Transverse colon (tissue), 4 donors: ENCODE measurements at regions not wholly inside any gene's neighbourhood (a gene's known extent, or its start where the extent isn't known, plus 50 kb on each side); places are given as distances from the start of the nearest gene placed in this dataset.

ENCODE experiments used
- DNase-seq: peaks from one replicate; pipeline ENCODE4 v3.0.0-alpha.2; 2019
- H3K27ac ChIP-seq, 4 donors: fragments of 200-600 bp; sonication (generic); 2 replicates each; pipeline ENCODE4 v1.5.1; 2016 to 2018; ENCODE audit warnings: inconsistent platforms in 4 of 4
- H3K27me3 ChIP-seq: fragments of 200-600 bp; sonication (generic); 2 replicates; pipeline ENCODE4 v1.5.1; 2017; ENCODE audit warnings: inconsistent platforms
- H3K36me3 ChIP-seq, 4 donors: fragments of 200-600 bp; sonication (generic); 2 replicates each; pipeline ENCODE4 v1.5.1; 2017 to 2019; ENCODE audit warnings: inconsistent platforms in 4 of 4
- H3K4me1 ChIP-seq, 4 donors: fragments of 200-600 bp; sonication (generic); 2 replicates each; pipeline ENCODE4 v1.5.1; 2017 to 2020; ENCODE audit warnings: inconsistent platforms in 4 of 4
- H3K4me3 ChIP-seq, 4 donors: fragments of 200-600 bp; sonication (generic); 1 replicate in 1 of 4; 2 replicates in 3 of 4; pipeline versions ENCODE4 v1.5.1 to v1.6.1; 2017 to 2019; ENCODE audit warnings: inconsistent platforms in 4 of 4
- H3K9me3 ChIP-seq, 2 donors: fragments of 200-600 bp; sonication (generic); 2 replicates each; pipeline ENCODE4 v1.5.1; 2017 to 2019; ENCODE audit warnings: inconsistent platforms in 2 of 2
- EP300 ChIP-seq: sonication (generic); formaldehyde crosslinking; IDR thresholded peaks from one replicate; pipeline ENCODE4 v1.6.1; 2017; ENCODE audit warnings: antibody characterized with exemption, low read depth
- POLR2A ChIP-seq: fragments of 450-650 bp; IDR thresholded peaks from one replicate; pipeline ENCODE4 v1.6.1; 2016; ENCODE audit warnings: antibody characterized with exemption, mild to moderate bottlenecking, moderate library complexity
- POLR2AphosphoS5 ChIP-seq, 3 donors: sonication (generic); formaldehyde crosslinking; IDR thresholded peaks; one replicate each; pipeline ENCODE4 v1.6.1; 2016; ENCODE audit warnings: antibody characterized with exemption in 3 of 3
- WGBS, 2 donors: methylation state at CpG; one replicate each; pipeline ENCODE4 v1.1.5; 2018; ENCODE audit warnings: low coverage in 1 of 2; 5-methylcytosine and 5-hydroxymethylcytosine counted together
- in situ Hi-C, 4 donors: fragments of 200-750 bp; cut with MboI; loops; one replicate each; pipeline versions ENCODE4 v1.15.0 to v1.15.1; 2017; ENCODE audit warnings: low sequenced_read_pairs in 3 of 4, low pct_ligation_motif_present in 1 of 4, low pct_unique_long_range_greater_than_20kb in 1 of 4
- intact Hi-C: fragments of 100-400 bp; cut with DNase I; formaldehyde crosslinking; loops from one replicate; pipeline ENCODE4 v1.15.1; 2023; ENCODE audit warnings: low total_unique reads
- TF ChIP-seq, protein P1 (sequence below), 5 experiments: fragments of 200-600 bp in 3 of 5; fragments of 450-650 bp in 2 of 5; sonication (generic) in 3 of 5; IDR thresholded peaks; 1 replicate in 2 of 5; 2 replicates in 3 of 5; pipeline ENCODE4 v1.5.1; 2016 to 2017; ENCODE audit warnings: antibody characterized with exemption in 5 of 5, inconsistent platforms in 3 of 5, mild to moderate bottlenecking in 2 of 5, moderate library complexity in 1 of 5

DNA sequence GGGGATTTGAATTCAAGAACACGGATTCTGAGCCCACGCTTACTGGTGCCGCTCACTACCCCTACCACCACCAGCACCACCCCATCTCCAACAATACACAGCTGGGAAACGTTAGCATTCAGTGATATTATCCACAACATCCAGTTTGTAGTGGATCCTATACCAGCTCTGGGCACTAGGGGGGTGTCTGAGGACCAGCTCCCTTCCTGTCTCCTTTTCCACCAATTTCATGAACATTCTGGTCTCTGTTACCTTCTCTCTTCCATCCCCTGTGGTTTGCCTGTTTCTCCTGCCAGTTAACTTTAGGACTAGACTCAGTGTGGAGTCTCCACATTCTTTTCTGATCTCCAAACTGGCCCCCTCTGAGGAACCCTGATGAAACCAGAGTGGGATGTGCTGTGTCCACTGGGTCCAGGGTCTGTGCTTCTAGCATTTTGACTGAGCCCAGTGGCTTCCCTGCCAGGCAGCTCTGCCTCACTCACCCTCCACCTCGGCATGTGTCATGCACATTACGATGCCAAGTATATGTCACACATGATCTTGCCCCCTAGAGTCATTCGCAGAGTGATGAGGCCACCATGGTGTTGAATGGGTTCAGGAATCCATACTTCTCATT is 187.0 kb upstream of the CDH13 start:
- no peaks in the 10 kb centered on the region for H3K4me1 ChIP-seq
- no peak overlapping the region for H3K27ac ChIP-seq
- no peak for TF ChIP-seq EP300
- TF ChIP-seq, protein P1, sequence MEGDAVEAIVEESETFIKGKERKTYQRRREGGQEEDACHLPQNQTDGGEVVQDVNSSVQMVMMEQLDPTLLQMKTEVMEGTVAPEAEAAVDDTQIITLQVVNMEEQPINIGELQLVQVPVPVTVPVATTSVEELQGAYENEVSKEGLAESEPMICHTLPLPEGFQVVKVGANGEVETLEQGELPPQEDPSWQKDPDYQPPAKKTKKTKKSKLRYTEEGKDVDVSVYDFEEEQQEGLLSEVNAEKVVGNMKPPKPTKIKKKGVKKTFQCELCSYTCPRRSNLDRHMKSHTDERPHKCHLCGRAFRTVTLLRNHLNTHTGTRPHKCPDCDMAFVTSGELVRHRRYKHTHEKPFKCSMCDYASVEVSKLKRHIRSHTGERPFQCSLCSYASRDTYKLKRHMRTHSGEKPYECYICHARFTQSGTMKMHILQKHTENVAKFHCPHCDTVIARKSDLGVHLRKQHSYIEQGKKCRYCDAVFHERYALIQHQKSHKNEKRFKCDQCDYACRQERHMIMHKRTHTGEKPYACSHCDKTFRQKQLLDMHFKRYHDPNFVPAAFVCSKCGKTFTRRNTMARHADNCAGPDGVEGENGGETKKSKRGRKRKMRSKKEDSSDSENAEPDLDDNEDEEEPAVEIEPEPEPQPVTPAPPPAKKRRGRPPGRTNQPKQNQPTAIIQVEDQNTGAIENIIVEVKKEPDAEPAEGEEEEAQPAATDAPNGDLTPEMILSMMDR (IDR thresholded peaks at IDR 0.05), result peak in 2 of 5 experiments; percentile 16 to 27
- in situ Hi-C loops, result no loop called here
- H3K36me3 ChIP-seq, result no peaks in the 10 kb centered on the region
- no peak for DNase-seq
- no peaks in the 10 kb centered on the region for H3K9me3 ChIP-seq
- WGBS, 2 donors, result 61 to 70% methylated on average over 4 to 7 of the region's 7 CpGs
- H3K27me3 ChIP-seq, result no peaks in the 10 kb centered on the region
- no peak overlapping the region for H3K4me3 ChIP-seq
- intact Hi-C loops, result no loop called here

- no peak for DNase-seq
- in situ Hi-C loops, result no loop called here
- WGBS, 2 donors, result 60 to 70% methylated on average over 2 of the region's 2 CpGs
- H3K4me1 ChIP-seq, result no peaks in the 10 kb centered on the region
- H3K27ac ChIP-seq, result no peak overlapping the region
- H3K9me3 ChIP-seq, result no peaks in the 10 kb centered on the region
- no peaks in the 10 kb centered on the region for H3K27me3 ChIP-seq
- TF ChIP-seq, protein P1 (IDR thresholded peaks at IDR 0.05), result no peak
- TF ChIP-seq POLR2AphosphoS5 (IDR thresholded peaks at IDR 0.05), result no peak
- TF ChIP-seq EP300, result no peak
- TF ChIP-seq POLR2A, result no peak
- H3K4me3 ChIP-seq, result no peak overlapping the region
- intact Hi-C loops, result no loop called here
- no peaks in the 10 kb centered on the region for H3K36me3 ChIP-seq
Observed at GRCh38 chr16:82433042-82433441, 193.7 kb upstream of the CDH13 start.

- in situ Hi-C loops (no loop called here), intact Hi-C loops (no loop called here)
- WGBS, 2 donors, result 29 to 39% methylated on average over 5 to 8 of the region's 8 CpGs
- no peak for DNase-seq
- H3K4me3 ChIP-seq, result no peak overlapping the region
- no peaks in the 10 kb centered on the region for H3K9me3 ChIP-seq
- no peaks in the 10 kb centered on the region for H3K36me3 ChIP-seq
- no peaks in the 10 kb centered on the region for H3K27me3 ChIP-seq
- no peaks in the 10 kb centered on the region for H3K4me1 ChIP-seq
- no peak overlapping the region for H3K27ac ChIP-seq
- TF ChIP-seq POLR2A (no peak), EP300 (no peak), POLR2AphosphoS5 (IDR thresholded peaks at IDR 0.05) (no peak)
- TF ChIP-seq, protein P1 (IDR thresholded peaks at IDR 0.05), result no peak
Observed at GRCh38 chr16:82432261-82432660, 194.5 kb upstream of the CDH13 start.

DNA sequence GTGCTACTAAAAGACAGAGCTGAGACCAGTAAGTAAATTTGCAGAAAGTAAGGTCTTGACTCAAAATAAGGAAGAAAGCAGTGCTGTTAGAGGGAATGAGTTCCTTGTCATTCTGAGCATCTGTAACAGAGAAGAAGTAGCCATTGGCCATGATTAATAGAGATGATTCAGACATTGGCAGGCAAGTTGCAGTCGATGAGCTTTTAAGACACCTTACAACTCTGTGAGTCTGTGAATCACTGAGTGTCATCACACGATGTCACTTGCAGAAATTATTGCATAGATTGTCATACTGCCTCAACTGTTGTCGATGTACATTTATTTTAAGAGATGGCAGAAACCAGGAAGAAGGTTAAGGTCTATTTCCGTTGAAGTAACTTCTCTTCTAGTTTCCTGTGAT is 201.1 kb upstream of the CDH13 start:
- Histone ChIP-seq H3K27me3 (no peaks in the 10 kb centered on the region), H3K9me3 (no peaks in the 10 kb centered on the region), H3K36me3 (no peaks in the 10 kb centered on the region), H3K4me1 (no peaks in the 10 kb centered on the region), H3K4me3 (no peak overlapping the region), H3K27ac (no peak overlapping the region)
- intact Hi-C loops, result no loop called here
- in situ Hi-C loops, result no loop called here
- TF ChIP-seq POLR2A (no peak), EP300 (no peak), POLR2AphosphoS5 (IDR thresholded peaks at IDR 0.05) (no peak)
- TF ChIP-seq, protein P1 (IDR thresholded peaks at IDR 0.05), result no peak
- WGBS, 2 donors, result 69% methylated on average over 4 of the region's 4 CpGs
- DNase-seq, result no peak
